ENCODE measurements at regions not wholly inside any gene's neighbourhood (a gene's known extent, or its start where the extent isn't known, plus 50 kb on each side); places are given as distances from the start of the nearest gene placed in this dataset.

DNA sequence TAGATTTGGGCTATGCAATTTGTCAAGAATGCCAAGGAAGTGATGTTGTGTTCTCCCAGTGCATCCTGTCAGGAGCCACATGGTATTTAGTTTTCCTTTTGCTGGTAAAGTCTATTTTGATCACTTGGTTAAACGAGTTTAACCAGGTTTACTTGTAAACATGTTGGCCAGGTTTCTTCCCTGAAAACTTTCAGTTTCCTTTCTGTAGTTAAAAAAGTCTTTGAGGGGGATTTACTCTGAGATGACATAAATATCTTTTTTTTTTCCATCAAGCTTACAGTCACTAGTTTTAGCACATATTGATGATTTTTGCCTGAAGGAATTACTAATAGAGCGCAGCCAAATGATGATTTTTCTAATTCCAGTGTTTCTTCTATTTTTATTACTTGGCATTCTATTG, 320.5 kb downstream of the PHF14 start:
- no peak for DNase-seq (ENCODE audit: low read depth)

DNA sequence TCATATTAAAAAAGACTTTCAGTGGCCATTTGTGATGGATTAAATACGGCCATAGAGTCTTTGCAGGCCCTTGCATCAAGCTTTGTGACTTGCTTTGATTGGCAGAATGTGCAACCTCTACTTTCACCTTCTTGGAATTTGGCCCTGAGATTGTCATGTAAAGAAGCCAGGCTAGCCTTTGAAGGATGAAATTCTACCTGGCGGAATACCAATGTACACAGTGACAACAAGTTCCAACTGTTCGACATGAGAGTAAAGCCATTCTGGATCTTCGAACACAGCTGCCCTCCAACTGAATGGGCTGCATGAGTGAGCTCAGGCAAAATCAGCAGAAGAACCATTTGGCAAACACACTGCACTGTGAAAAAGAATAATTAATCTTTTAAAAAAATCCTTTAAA, 321.3 kb downstream of the PHF14 start:
- no peak for DNase-seq (ENCODE audit: low read depth)

DNA sequence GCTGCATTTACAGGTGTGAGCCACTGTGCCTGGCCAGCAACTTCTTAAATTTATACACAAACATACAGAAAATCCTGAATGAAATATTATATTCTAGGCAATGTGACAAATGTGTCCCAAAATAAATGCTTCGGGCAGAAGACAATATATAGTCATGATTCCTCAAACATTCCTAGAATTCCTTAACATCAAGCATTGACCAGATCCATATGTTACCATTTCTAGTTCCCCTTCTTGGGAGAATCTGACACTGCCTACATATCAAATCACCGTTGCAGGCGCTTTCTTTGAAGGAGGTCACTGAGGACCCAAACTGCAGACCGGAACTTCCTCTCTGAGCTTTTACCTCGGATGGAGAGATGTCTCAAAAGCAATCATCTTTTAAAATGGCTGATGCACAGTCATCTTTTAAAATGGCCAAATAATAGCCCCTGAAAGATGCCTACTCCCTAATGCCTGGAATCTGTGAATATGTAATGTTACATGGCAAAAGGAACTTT, 323.5 kb downstream of the PHF14 start:
- DNase-seq (ENCODE audit: low read depth): no peak

DNA sequence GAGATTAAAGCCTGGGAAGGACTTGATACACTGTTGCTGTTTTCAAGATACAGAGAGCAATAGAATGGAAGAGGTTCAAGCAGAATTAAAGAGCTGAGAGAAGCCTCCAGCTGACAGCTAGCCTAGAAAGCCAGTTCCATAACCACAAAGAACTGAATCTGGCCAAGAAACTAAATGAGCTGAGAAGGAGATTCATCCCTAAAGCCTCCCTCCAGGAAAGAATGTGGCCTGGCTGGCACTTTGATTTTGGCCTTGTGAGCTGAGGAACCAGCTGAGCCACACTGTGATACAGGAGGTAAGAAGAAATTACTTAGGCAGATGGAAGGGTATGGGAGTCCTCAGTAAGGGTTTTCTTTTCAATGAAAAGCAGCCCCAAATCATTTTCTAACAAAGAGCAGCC, 324.1 kb downstream of the PHF14 start:
- no peak for DNase-seq (ENCODE audit: low read depth)

DNA sequence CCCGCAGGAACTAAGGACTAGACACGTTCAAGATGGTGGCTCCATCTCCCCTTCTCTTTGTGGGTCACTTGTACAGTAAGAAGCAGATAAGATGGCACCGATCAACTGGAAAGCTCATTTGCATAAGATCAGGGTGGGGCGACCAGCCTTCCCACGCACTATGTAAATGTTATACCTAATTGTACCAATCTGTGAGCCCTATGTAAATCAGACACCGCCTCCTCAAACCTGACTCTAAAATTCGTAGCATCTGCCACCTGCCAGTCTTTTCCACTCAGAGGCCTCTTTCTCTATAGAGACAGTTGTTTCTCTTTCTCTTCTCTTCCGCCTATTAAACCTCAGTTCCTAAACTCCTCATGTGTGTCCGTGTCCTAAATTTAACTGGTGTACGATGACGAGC, 324.5 kb downstream of the PHF14 start:
- no peak for DNase-seq (ENCODE audit: low read depth)

- DNase-seq (ENCODE audit: low read depth): no peak
These were observed 326.6 kb downstream of the PHF14 start for GRCh38 chr7:11300241-11300640.

- no peak for DNase-seq (ENCODE audit: low read depth)
These were observed 328.4 kb downstream of the PHF14 start for GRCh38 chr7:11302121-11302520.

DNA sequence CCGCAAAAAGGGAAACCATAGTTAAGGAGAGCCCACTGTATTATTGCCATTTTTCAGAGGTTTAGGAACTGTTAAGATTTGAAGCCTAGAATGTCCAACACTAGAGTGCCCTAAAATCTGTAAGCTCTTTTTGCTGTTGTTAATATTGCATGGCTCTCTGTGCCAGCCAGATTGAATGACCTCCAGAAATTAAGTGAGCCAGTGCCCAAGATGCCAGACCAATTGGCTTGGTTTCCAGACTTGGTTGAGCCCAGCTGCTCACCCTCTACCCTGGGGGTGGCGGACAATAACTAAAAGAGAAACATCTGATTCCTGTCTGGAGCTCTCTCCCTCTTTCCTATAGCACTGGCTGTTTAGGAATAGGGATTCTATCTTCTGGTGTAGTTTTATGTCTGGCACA, 340.1 kb downstream of the PHF14 start:
- no peak for DNase-seq (ENCODE audit: low read depth)

GRCh38 chr7:11315666-11316258, 342.1 kb downstream of the PHF14 start:
- no peak for DNase-seq (ENCODE audit: low read depth)

DNA sequence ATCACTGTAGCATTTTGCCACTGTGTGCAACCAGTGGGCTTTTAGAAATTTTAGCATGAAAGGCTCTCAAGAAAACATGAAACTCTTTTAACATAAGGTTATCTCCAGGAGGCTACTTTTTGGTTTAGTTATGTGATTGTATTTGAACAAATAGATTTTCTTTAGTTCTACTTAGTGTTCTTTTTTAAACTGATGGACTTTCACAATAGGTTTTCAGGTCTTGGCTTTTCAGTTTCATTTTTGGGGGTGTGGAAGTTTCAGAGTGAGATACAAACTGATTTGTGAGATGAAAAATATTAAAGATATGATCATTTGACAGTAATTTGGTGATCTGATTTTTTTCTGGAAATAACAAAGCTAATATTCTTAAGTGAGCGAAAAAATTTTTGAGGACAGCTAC, 344.1 kb downstream of the PHF14 start:
- DNase-seq (ENCODE audit: low read depth): no peak

DNA sequence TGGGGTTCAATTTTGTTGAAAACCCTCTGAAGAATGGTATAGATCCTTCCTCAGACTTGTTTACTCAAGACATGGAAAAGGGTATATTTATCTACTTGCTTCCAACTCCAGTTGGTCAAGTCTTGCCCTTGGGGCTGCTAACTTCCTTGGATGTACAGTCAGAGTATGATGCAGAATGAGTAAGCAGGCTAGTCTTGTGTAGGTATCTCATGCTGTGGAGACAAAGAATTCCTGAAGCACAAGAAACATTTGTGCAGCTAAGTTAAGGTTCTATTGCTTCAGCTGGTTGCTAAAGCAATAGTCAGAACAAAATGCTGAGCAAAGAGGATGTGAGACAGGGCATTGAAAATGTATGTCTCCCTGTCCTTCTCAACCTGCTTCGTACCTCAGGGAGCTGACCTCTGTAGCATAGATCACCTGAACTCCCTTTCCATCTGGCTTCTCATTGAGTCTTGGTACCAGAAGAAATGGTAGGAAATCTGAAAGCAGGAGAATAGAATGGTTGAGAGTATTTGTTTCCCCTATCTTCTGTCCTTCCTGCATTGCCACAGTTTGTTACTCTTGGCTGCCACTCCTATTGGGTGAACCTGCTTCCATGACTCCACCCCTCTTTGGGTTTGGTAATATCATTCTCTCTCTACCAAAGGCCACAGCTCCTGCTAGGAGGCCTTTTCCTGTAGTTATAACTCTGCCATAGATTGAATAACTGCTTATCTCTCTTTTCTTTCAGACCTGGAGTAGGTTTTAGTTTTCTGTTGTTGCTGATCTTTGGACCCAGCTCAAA, 346.0 kb downstream of the PHF14 start:
- DNase-seq (ENCODE audit: low read depth): no peak
